Vagina (tissue), 2 donors: ENCODE measurements at regions not wholly inside any gene's neighbourhood (a gene's known extent, or its start where the extent isn't known, plus 50 kb on each side); places are given as distances from the start of the nearest gene placed in this dataset.

Experiments
- POLR2AphosphoS5 ChIP-seq, 2 donors: sonication (generic); formaldehyde crosslinking; IDR thresholded peaks; one replicate each; pipeline ENCODE4 v1.9.0; 2017; ENCODE audit warnings: antibody characterized with exemption in 2 of 2, mild to moderate bottlenecking in 2 of 2, low read depth in 1 of 2; ENCODE audit not compliant: insufficient read depth in 1 of 2
- TF ChIP-seq, protein P1 (sequence below), 3 experiments: fragments of 450-650 bp in 2 of 3; fragments of 200-600 bp in 1 of 3; sonication (generic) in 1 of 3; IDR thresholded peaks; one replicate each; pipeline ENCODE4 v1.5.1; 2017 to 2019; ENCODE audit warnings: antibody characterized with exemption in 3 of 3, mild to moderate bottlenecking in 2 of 3, moderate library complexity in 2 of 3

DNA sequence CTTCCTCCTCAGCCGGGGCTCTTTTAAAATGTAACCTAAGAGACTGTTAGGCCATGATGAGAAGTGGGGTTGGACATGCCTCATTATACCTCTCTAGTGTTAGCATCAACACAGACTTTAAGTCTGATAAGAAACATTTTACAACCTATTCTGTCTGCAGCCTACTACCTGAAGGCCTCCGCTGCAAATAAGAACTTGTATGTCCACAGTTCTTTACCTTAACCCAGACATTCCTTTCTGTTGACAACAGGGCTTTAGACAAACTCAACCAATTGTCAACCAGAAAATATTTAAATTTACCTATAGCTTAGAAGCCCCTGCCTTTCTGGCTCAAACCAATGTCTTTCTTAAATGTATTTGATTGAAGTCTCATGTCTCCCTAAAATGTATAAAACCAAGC, 1418.6 kb downstream of the STIM2 start:
- no peak for TF ChIP-seq POLR2AphosphoS5 (IDR thresholded peaks at IDR 0.05; ENCODE audit: insufficient read depth in 1 of 2, low read depth in 1 of 2)
- TF ChIP-seq, protein P1, sequence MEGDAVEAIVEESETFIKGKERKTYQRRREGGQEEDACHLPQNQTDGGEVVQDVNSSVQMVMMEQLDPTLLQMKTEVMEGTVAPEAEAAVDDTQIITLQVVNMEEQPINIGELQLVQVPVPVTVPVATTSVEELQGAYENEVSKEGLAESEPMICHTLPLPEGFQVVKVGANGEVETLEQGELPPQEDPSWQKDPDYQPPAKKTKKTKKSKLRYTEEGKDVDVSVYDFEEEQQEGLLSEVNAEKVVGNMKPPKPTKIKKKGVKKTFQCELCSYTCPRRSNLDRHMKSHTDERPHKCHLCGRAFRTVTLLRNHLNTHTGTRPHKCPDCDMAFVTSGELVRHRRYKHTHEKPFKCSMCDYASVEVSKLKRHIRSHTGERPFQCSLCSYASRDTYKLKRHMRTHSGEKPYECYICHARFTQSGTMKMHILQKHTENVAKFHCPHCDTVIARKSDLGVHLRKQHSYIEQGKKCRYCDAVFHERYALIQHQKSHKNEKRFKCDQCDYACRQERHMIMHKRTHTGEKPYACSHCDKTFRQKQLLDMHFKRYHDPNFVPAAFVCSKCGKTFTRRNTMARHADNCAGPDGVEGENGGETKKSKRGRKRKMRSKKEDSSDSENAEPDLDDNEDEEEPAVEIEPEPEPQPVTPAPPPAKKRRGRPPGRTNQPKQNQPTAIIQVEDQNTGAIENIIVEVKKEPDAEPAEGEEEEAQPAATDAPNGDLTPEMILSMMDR (IDR thresholded peaks at IDR 0.05), result no peak
